ENCODE measurements at regions not wholly inside any gene's neighbourhood (a gene's known extent, or its start where the extent isn't known, plus 50 kb on each side); places are given as distances from the start of the nearest gene placed in this dataset.
A peak's percentile ranks its signal among the peaks of the same experiment; 100 is the strongest.
"Not testable (repeated sequence)": the region's sequence is repeated elsewhere in the genome, so short reads cannot be mapped to it uniquely, and the experiment has no call there.

DNA sequence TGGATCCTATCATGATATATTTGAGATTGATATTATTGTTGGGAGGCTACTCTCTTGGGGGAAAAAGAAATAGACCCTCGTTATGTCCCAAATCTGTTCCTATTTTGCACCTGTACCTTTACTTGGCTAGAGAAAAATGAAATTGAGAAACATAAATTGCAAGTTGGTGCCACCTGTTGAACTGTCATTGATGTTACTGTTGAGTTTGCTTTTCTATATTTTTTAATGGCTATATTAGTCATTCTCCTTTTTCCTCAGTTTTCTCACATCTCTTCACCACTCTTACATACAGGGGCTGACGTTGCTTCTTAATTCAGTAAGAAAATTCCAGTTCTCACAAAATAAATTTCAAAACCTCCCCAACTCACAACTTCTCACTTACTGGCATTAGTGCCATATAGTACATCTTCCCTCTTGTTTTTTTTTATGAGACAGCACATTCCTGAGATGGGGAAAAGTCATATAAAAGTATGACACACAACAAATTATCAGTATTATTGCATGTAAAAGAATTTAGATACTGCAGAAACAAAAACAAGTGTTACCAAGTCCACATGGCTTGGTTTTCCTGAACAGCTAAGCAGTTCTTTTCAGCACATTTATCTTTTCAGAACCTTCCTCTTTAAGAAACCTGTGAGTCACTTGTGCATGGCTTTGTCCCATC, 348.3 kb upstream of the DSEL start:
- peak; percentile 72 for DNase-seq (ENCODE audit: low read depth)

DNA sequence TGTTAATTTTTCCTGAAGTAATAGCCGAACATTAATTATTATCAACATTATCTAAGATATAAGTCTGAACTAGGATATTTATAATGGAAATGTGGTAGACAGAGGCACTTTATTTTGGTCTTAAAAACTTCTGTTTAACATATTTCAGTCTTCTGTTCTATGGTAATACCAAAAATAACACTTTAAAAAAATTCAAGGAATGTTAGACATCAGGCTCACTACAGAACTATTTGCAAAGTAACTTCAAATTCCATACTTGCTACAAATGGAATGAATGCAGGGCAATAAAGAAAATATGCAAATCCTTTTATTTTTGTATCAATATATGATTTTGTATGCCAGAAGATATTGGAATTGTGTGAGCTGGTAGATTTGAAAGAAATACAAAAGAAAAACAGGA, 345.5 kb upstream of the DSEL start:
- no peak for DNase-seq (ENCODE audit: low read depth)

GRCh38 chr18:67854340-67854739, 337.8 kb upstream of the DSEL start:
- no peak for DNase-seq (ENCODE audit: low read depth)

- DNase-seq (ENCODE audit: low read depth) = no peak
Observed at GRCh38 chr18:67846422-67847098, 330.0 kb upstream of the DSEL start.

DNA sequence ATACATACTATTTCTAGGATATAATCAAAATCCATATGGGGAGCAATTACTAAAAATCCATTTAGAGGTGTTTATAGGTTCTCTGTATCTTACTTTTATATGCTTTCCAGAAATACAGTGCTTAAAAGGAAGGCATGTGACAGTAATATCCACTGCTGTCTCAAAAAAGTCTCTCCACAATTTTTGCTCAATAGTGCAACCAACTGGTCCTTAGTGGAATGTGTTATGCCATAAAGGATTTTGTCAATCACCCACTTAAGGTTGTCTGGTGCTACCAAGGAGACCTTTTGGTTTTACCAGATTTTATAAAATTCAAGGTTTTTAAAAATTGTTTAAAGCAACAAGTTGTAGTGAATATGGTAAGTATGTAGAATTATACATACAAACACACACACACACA, 328.5 kb upstream of the DSEL start:
- peak; percentile 21 for DNase-seq (ENCODE audit: low read depth)

- no peak for DNase-seq (ENCODE audit: low read depth)
Observed at GRCh38 chr18:67840379-67840778, 323.9 kb upstream of the DSEL start.

GRCh38 chr18:67818432-67818831, 301.9 kb upstream of the DSEL start:
- DNase-seq (ENCODE audit: low read depth) = no peak

DNA sequence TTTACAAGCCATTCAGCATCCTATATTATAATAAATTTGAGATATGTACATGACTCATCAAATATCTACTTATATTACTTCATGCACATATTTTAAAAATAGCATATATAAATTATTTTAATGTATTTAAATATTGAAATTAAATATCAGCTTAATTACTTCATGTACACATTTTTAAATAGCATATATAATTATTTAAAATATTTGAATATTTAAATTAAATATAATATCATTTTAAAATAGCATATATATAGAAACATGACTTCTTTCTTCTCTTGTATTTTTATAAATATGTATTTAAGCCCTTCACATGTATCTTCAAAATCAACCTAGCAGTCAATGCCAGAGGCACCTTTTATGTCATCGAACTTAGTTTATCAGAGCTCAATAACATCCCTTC, 298.8 kb upstream of the DSEL start:
- DNase-seq (ENCODE audit: low read depth) = no peak

DNA sequence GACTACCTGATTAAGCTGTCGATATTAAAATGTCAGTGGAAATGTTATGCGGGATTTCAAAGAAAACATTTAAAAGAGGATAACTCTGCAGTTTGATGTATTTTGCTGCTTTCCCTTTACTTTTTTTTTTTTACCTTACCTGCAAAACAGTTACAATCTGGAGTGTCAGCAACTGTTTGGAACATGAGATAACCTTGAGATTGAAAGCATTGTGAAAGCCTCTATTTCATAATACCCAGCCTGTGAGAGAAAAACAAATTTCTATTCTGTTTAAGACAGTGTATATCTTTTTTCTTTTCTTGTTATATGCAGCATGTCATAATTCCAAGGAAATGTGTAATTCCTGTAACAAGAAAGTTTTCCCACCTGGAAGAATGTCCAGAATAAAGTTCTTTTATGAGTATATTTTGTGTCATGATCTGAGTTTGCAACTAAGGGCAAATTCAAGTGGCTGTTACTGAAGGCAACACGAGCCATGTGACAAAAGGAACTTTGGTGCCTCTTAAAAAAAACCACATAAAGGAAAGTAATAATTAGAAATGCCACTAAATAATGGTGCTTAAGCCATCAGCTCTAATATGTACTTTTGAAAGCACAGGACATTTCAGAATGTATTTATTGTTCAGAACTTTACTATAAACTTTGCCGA, 297.0 kb upstream of the DSEL start:
- DNase-seq (ENCODE audit: low read depth) = no peak

DNA sequence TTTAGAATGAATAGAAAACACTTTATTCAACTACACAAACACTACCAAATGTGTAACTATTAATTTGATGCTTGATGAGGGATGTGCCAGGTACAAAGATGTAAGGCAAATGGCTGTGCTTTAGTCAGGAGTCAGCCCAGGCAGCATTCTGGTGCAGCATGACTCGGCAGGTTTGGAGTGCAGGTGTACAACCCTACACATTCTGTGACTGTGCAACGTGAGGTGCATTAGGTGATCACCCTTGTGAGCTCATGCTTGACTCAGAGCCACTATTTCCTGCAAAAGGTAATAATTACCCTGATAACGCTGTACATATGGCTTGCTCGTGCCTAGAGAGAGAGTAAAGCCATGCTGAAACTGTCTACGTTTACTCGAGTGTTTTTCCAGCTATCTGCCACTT, 288.7 kb upstream of the DSEL start:
- DNase-seq (ENCODE audit: low read depth) = no peak

GRCh38 chr18:67794521-67794920, 278.0 kb upstream of the DSEL start:
- DNase-seq (ENCODE audit: low read depth) = no peak

DNA sequence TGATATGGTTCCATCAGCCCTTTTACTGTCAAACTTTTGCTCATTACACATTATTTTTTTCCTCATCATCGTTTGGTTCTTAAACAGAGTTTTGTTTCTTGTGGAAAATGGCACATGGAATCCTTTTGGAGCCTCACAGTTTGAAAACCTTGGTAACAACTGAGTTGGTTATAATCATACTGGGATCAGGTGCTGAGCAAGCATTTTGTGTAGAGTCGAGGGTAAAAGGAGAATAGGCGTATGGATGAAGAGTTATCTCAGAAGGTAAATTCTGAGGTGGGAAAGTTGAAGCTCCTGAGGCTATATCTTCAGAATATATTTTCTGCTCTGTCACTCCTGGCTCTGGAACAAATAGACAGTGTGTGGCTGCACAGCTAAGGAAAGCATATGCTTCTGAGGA, 274.0 kb upstream of the DSEL start:
- no peak for DNase-seq (ENCODE audit: low read depth)

DNA sequence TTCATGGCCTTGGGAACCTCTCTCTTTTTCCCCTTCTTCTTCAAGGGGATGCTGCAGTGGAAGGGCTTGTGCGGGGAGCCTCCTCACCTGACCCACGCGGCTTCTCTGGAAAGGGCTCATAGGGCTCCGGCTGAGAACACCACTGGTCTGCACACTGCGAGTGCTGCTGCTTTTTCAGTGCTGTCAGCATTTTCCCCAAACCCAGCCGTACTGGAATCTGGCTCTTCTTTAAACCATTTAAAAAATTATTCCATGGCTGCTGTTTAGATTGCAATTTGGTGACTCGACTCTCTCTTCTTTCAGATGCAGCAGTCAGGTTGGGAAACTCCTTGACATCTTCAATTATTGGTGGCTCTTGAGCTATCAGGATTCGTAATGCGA, 272.6 kb upstream of the DSEL start:
- no peak for DNase-seq (ENCODE audit: low read depth)

GRCh38 chr18:67788310-67789164, 272.0 kb upstream of the DSEL start:
- DNase-seq (ENCODE audit: low read depth) = no peak

GRCh38 chr18:67783196-67783946, 266.9 kb upstream of the DSEL start:
- peak; percentile 84 for DNase-seq (ENCODE audit: low read depth)

DNA sequence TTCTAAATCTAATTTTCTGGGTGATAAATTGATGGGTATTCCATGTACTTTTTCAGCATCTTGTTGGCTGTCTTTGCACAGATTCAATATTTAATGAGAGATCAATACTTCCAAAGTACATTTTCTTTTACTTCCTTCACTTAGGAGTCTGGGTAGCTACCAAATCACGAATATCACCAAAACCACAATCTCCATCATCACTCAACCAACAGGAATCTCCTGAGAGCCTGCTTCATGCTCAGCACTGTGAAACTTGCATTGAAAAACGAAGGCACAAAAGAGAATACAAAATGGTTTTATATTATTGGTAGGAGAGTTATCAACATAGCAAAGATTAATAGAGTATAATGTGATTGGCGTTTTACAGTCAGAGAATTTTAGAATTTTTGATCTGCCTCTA, 261.5 kb upstream of the DSEL start:
- DNase-seq (ENCODE audit: low read depth) = peak; percentile 26

GRCh38 chr18:67776929-67777328, 260.4 kb upstream of the DSEL start:
- DNase-seq (ENCODE audit: low read depth) = no peak

DNA sequence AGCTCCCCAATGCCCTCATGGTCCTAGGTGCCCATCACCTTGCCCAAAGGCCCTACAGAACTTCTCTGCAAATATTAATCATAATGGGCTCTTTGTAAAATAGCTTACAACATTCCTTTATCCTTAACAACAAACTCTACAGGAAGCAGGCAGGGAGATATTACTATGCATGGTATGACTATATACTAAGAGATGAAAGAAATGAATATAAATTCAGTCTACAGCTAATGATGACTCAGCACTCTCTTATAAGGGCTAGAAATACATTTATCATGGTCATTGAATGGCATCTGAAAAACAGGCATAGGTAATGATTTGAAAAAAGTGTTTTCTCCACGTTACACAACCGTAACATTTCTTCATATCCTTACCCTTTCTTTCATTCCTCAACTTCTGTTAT, 254.8 kb upstream of the DSEL start:
- no peak for DNase-seq (ENCODE audit: low read depth)

GRCh38 chr18:67770520-67770919, 254.0 kb upstream of the DSEL start:
- DNase-seq (ENCODE audit: low read depth) = no peak

DNA sequence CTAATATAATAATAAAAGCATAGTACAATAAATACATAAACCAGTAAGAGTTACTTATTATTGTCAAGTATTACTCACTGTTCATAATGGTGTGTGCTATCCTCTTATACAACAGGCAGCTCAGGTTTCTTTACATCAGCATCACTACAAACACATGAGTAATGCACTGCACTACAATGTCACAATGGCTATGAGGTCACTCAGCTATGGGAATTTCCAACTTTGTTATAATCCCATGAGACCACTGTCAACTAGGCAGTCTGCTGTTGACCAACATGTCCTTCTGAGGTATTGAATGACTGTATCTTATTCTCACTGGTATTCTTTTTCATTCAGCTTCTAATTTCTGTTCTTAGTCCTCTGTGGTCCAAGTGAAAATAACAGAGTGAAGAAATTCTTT, 250.4 kb upstream of the DSEL start:
- DNase-seq (ENCODE audit: low read depth) = peak; percentile 74

- not testable (repeated sequence) for DNase-seq (ENCODE audit: low read depth)
Observed at GRCh38 chr18:67752211-67752610, 235.7 kb upstream of the DSEL start.

DNA sequence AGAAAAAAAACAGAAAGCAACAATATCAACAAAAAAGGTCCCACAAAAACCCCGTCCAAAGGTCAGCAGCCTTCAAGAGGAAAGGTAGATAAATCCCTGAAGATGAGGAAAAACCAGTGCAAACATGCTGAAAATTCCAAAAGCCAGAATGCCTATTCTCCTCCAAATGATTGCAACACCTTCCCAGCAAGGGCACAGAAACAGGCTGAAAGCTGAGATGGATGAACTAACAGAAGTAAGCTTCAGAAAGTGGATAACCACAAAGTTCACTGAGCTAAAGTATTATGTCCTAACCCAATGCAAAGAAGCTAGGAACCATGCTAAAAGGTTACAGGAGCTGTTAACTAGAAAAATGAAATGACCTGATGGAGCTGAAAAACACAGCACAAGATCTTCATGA, 226.4 kb upstream of the DSEL start:
- no peak for DNase-seq (ENCODE audit: low read depth)
